Esophagus mucosa (tissue), 1 donor: ENCODE measurements at regions not wholly inside any gene's neighbourhood (a gene's known extent, or its start where the extent isn't known, plus 50 kb on each side); places are given as distances from the start of the nearest gene placed in this dataset.
A peak's percentile ranks its signal among the peaks of the same experiment; 100 is the strongest.

Experiments
- ATAC-seq: fragments of 200-7000 bp; cut with Tn5 transposase; one replicate; pipeline ENCODE4 v1.9.1; 2020
- donor health status: DM: yes; HTN: yes; CAD: no.

DNA sequence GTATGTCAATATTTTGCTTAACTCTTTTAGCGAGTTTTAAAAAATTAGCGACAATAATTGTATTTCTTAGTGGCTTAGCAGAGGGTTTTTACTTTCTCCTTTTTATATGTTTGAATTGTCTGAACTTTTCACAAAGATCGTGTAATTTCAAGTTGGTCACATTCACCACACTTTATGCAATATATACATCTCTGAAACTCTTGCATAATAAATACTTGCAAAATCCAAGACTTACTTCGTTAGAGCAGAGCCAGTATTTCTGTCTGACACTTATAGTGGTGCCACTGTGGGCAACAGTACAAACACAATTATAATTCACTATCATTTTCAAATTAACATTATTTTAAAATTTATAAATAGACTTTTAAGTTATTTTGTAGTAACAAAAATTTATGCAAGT is 62.0 kb downstream of the SUCNR1 start:
- no peak for ATAC-seq

- ATAC-seq = no peak
Observed at GRCh38 chr3:151940481-151940880, 67.0 kb downstream of the SUCNR1 start.

DNA sequence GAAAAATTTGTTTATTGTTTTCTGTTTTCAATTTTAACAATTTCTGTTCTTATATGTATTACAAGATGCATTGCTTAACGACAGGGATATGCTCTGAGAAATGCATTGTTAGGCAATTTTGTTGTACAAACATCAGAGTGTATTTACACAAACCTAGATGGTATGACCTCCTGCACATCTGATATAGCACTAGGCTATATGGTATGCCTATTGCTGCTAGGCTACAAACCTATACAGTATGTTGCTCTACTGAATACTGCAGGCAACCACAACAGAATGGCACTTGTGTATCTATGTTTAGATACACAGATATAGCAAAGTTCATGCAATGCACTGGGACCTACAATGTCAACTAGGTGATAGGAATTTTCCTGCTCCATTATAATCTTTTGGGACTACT is 70.1 kb downstream of the SUCNR1 start:
- no peak for ATAC-seq

DNA sequence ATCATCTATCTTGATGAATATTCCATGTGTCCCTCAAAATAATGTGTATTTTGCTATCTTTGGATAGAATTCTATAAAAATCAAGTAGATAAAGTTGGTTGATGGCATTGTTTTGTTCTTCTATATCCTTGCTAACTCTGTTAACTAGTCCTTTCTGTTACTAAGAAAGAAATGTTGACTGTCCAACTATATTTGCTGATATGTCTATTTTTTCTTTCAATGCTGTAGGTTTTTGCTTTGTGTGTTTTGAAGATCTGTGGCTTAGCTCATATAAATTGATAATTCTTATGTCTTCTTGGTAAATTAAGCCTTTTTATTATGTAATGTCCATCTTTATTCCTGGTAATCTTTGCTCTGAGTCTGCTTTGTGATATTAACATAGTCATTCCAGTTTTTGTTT is 70.9 kb downstream of the SUCNR1 start:
- no peak for ATAC-seq

DNA sequence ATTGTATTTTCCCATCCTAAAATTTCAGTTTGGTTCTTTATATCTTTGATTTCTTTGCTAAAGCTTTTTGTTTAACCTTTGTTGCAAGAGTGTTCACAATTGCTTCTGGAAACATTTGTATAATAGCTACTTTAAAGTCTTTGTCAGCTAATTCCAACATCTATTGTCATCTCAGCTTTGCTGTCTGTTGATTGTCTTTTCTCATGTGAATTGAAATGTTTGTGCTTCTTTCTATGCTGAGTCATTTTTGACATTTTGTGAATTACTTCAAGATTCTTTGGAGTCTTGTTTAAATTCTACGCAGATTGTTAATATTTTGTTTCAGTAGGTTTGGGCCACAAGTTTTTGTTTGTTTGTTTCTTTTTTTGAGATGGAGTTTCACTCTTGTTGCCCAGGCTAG is 73.2 kb downstream of the SUCNR1 start:
- no peak for ATAC-seq

GRCh38 chr3:151949706-151950105 is 76.3 kb downstream of the SUCNR1 start:
- ATAC-seq = no peak

GRCh38 chr3:151955356-151955755 is 81.9 kb downstream of the SUCNR1 start:
- ATAC-seq = no peak

DNA sequence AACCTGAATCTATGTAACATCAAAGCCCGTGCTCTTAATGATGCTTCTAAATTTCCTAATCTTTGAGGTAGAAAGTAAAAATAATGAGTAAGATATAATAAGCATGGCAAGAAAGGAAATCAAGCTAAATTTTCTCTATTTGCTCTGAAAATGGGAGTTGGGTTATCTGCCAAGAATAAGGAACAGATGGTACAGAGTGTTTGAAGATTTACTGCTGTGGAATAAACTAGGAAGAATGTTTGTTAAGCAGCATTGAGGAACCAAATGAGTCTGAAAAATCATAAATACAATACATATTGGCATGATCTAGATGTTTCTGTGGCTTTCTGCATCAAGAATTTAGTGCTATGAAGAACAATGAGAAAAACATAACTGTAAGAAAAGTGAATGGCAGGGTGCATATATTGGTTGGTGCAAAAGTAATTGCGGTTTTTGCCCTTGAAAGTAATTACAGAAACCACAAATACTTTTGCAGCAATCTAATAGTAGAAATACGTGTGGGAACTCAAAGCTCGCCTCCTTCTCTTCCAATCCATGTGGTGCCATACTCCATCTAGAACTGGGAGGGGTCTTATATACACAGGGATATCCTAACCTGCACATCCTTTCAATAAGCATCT is 87.6 kb downstream of the SUCNR1 start:
- ATAC-seq = no peak

DNA sequence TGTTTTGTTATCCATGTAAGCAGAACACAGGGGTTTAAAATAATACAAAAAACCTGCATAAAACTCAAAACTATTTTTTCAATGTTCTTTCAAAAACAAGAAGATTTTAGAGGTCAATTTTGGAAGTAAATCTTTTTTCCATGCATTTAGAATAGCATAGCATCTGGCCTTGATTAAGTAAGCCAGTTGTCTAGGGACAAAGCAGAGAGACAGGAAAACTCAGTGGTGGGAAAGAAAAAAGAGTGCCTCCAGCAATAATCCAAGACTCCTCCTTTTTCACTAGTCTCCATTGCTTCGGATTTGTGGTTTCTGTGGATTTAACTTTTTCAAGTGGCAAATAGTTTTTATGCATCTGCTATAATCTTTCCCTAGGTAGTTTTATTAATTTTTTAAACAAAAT is 88.9 kb downstream of the SUCNR1 start:
- ATAC-seq = no peak

GRCh38 chr3:151962912-151963311 is 89.5 kb downstream of the SUCNR1 start:
- ATAC-seq = no peak

- ATAC-seq = peak; percentile 91
Observed at GRCh38 chr3:151964743-151965142, 91.3 kb downstream of the SUCNR1 start.

DNA sequence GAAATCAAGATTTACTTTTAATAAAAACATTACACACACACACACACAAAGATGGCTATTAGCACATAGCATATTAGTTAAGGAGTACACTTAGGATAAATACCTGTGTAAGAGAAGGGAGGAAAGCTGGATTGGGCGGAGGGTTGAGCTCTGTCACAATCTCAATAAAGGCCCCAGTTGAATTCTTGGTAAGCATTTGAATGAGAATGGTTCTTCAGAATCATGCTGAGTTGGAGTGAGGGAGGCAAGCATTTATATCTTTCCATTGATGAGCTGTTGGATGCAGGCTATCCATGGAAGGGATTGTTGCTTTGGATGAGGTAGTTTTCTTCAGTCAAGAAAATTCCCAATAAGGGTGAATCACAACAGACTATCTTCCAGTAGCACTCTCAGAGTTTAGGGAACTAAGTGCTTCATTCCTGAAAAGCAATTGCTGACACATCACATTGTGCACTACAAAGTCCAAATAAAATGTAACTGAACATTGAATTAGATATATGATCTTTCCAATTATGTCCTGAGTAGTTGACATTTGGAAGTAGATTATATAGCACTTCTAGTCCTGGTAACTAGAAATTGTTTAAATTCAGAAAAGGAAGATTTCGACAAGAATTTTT is 95.7 kb downstream of the SUCNR1 start:
- no peak for ATAC-seq

DNA sequence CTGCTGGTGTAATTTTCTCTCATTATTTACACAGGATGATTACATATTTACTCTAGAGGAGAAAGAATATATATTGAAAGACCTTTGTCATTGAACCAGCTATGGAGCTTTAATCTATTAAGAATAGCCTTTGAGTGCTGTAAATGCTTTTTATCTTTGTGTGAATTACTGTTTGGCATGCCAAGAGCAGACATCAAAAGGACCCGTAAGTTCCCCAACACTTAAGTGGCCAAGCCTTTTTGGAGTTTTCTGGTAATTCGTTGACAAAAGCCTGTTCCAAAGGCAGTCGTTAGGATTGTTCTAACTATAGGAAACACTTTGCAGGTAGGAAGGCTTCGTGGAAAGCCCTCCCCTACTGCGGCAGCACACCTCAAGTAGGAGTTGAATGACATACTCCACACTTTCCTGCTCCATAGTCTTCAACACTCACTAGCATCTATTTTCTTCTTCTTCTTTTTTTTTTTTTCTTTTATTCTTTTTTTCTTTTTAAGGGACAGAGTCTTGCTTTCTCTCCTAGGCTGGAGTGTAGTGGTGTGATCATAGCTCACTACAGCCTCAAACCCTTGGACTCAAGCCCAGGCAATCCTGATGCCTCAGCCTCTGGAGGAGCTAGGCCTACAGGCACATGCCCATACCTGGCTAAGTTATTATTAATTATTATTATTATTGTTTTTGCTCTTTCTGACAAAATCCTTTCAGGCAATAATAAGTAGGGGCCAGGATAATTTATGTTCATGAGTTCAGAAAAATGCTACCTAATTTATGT is 98.6 kb downstream of the SUCNR1 start:
- no peak for ATAC-seq

DNA sequence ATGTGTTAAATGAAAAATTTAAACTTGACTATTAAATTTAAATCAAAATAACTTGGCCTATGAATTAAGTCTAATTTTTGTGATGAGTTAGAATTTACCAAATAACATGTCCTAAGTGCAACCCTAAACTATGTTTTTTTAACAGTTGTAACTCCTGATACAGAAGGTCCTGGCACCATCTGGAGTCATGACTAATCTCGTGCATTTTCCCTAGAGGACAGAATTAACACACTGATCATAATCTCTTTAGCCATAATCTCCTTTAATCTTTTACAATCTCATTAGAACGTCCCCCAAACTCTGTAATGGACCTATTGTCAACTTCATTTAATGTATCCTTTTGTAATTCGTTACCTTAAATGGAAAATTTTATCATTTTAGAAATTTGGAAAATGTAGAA is 100.6 kb downstream of the SUCNR1 start:
- no peak for ATAC-seq

DNA sequence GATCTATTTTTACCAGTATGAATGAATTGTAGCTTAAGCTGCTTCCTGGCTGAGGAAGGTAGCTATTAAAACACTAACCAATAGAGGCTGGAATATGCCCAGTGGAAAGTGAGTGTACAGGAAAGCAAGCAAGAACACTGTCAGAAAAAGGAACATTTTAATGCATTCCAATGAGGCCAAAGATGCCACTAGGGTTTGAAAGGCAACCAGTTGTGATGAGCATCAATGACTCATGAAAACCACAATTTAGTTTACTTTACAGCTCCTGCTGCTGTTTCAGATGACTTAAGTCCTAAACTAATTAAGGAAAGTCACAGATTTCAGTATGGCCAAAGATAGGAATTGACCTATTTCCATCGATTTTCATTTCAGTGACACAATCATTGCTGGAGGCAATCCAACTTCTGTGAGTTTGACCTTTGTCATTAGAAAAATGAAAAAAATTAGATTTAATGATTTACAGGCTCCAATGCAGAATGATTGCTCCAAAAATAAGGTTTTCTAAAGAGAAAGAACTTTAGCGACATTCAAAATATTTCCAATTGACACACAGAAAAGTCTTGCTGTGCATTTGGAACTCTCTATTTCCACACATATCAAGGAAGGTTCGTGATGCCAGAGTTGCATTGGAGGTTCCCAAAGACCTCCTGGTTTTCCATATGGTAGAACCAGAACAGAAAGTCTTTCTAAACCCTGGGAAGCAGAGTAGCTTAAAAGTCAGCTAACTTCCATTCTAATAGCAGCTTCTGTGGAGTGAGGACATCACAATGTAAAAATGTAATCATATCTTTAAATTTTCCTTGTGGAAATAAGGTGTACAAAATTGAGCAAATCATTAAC is 103.0 kb downstream of the SUCNR1 start:
- ATAC-seq = peak; percentile 55

- no peak for ATAC-seq
Observed at GRCh38 chr3:151979906-151980305, 106.5 kb downstream of the SUCNR1 start.

DNA sequence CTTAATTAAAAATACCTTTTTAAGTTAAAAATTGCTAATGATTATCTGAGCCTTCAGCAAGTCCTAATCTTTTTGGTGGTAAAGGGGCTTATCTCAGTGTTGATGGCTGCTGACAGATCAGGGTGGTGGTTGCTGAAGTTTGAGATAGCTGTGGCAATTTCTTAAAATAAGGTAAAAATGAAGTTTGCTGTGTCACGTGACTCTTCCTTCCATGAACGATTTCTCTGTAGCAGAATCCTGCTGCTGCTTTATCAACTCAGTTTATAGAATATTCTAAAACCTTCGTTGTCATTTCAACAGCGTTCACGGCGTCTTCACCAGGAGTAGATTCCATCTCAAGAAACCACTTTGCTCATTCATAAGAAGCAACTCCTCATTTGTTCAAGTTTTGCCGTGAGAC is 110.1 kb downstream of the SUCNR1 start:
- no peak for ATAC-seq

- ATAC-seq = no peak
Observed at GRCh38 chr3:151985787-151986430, 112.5 kb downstream of the SUCNR1 start.

DNA sequence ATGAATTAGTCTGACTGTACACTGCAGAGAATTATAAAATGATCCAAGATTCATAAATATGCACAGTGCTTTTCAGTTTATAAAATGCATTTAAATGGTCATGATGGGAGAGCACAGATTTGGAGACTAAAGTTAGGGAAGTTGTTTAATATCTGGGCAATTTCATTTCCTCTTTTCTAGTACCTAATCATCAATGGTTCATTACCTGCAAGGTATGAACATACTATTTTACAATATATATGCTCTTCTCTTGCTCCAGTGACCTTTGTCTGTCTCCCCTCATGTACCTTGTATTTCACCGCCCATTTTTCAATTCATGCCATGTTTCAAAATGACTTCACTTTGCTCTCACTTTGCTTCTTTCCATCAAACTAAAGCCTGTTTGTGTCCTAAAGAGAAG is 114.5 kb downstream of the SUCNR1 start:
- no peak for ATAC-seq

DNA sequence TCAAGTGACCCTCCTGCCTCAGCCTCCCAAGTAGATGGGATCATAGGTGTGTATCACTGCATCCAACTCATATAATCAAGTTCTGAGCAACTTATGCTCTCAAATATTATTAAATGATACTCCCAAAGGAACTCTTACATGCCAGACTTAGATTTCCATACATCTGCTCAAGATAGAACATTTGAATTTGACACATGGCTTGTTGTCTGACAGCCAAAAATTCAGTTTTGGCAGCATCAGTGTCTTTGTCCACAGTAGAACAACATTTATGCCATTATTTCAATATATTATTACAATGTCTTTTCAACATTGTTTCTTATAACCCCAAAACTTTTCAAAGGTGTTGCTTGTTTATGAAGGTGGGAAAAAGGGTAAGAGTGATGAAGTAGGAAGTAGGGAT is 116.2 kb downstream of the SUCNR1 start:
- no peak for ATAC-seq

- no peak for ATAC-seq
Observed at GRCh38 chr3:151990696-151991376, 117.4 kb downstream of the SUCNR1 start.
